ENCODE measurements at regions not wholly inside any gene's neighbourhood (a gene's known extent, or its start where the extent isn't known, plus 50 kb on each side); places are given as distances from the start of the nearest gene placed in this dataset.

GRCh38 chr2:188114014-188114413 lies 177.7 kb upstream of the GULP1 start:
- TF ChIP-seq CTCF (conservative IDR thresholded peaks at IDR 0.05; ENCODE audit: low read depth, low read length) (no peak), EZH2 (IDR thresholded peaks at IDR 0.05; ENCODE audit: borderline replicate concordance, low read depth, low read length, poor library complexity, severe bottlenecking) (no peak)

All from A673 (cell line).